Right lobe of liver (tissue), 6 donors: ENCODE measurements at regions not wholly inside any gene's neighbourhood (a gene's known extent, or its start where the extent isn't known, plus 50 kb on each side); places are given as distances from the start of the nearest gene placed in this dataset.

Experiments used
- ATAC-seq, 4 donors: fragments of 200-7000 bp; cut with Tn5 transposase; one replicate each; pipeline ENCODE4 v1.9.1; 2020; ENCODE audit warnings: mild to moderate bottlenecking in 4 of 4, moderate library complexity in 4 of 4
- DNase-seq, 3 donors: peaks; one replicate each; pipeline ENCODE4 v3.0.0-alpha.2; 2020
- H3K27ac ChIP-seq, 3 donors: fragments of 200-600 bp; one replicate each; pipeline ENCODE4 v1.8.0; 2022
- H3K27me3 ChIP-seq, 2 donors: fragments of 200-600 bp; one replicate each; pipeline ENCODE4 v1.8.0; 2022
- H3K36me3 ChIP-seq, 4 donors: fragments of 200-600 bp; sonication (generic) in 1 of 4; one replicate each; pipeline versions ENCODE4 v1.5.1 to v1.8.0; 2017 to 2022; ENCODE audit warnings: control low read depth in 1 of 4
- H3K4me1 ChIP-seq, 4 donors: fragments of 200-600 bp; sonication (generic) in 1 of 4; one replicate each; pipeline versions ENCODE4 v1.5.1 to v1.8.0; 2017 to 2022; ENCODE audit warnings: control low read depth in 1 of 4
- H3K4me3 ChIP-seq, 3 donors: fragments of 200-600 bp; one replicate each; pipeline ENCODE4 v1.8.0; 2022
- H3K9me3 ChIP-seq, 4 donors: fragments of 200-600 bp; sonication (generic) in 1 of 4; one replicate each; pipeline versions ENCODE4 v1.5.1 to v1.8.0; 2017 to 2022; ENCODE audit warnings: control low read depth in 1 of 4
- POLR2A ChIP-seq: fragments of 450-650 bp; IDR thresholded peaks from one replicate; pipeline ENCODE4 v1.6.1; 2017; ENCODE audit warnings: antibody characterized with exemption, mild to moderate bottlenecking
- WGBS: methylation state at CpG from one replicate; pipeline ENCODE4 v1.1.6; 2018; ENCODE audit warnings: low coverage, low lambda C conversion rate; ENCODE audit not compliant: insufficient coverage; ENCODE audit errors: missing lambda C conversion rate; 5-methylcytosine and 5-hydroxymethylcytosine counted together
- intact Hi-C, 2 donors: fragments of 100-400 bp; cut with DNase I; formaldehyde crosslinking; loops; one replicate each; pipeline versions ENCODE4 v1.11.2 to v1.14.1; 2022
- TF ChIP-seq, protein P1 (sequence below), 4 donors: fragments of 200-600 bp in 3 of 4; fragments of 450-650 bp in 1 of 4; IDR thresholded peaks; one replicate each; pipeline versions ENCODE4 v1.5.1 to v1.8.0; 2016 to 2022; ENCODE audit warnings: antibody characterized with exemption in 4 of 4, mild to moderate bottlenecking in 2 of 4
- donor health status: DM: no; HTN: yes; CAD: no.
- donor health status: DM: no; HTN: no; CAD: no.
- donor health status: DM: no; HTN: no; CAD: no.
- donor health status: DM: no; HTN: yes; CAD: no.
- donor health status: DM: no; HTN: yes; CAD: no.

GRCh38 chr1:104621221-104621620, 871.5 kb downstream of the AMY1C start:
- TF ChIP-seq, protein P1, sequence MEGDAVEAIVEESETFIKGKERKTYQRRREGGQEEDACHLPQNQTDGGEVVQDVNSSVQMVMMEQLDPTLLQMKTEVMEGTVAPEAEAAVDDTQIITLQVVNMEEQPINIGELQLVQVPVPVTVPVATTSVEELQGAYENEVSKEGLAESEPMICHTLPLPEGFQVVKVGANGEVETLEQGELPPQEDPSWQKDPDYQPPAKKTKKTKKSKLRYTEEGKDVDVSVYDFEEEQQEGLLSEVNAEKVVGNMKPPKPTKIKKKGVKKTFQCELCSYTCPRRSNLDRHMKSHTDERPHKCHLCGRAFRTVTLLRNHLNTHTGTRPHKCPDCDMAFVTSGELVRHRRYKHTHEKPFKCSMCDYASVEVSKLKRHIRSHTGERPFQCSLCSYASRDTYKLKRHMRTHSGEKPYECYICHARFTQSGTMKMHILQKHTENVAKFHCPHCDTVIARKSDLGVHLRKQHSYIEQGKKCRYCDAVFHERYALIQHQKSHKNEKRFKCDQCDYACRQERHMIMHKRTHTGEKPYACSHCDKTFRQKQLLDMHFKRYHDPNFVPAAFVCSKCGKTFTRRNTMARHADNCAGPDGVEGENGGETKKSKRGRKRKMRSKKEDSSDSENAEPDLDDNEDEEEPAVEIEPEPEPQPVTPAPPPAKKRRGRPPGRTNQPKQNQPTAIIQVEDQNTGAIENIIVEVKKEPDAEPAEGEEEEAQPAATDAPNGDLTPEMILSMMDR (IDR thresholded peaks at IDR 0.05) = no peak
- no peak for TF ChIP-seq POLR2A
- intact Hi-C loops = no loop called here

DNA sequence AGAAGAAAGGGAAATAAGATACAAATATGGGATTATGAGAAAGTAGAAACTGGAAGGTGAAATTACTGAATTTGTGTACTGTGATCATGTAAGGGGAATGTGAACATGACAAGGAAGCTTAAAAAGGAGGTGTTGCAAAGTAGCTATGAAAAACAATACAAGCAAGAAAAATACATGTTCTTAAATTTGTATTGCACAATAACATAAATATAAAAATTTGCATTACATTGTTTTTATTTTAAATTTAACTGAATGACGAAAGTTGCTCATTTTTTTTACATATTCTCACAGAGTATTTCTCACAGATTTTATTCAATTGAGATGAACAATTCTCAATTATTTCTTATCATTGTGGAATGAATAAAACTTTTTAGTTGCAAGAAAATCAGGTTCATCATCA, 874.8 kb downstream of the AMY1C start:
- DNase-seq (no peak), ATAC-seq (no peak)
- 29% methylated on average over 1 of the region's 1 CpG for WGBS
- no peaks in the 10 kb centered on the region for H3K27me3 ChIP-seq
- TF ChIP-seq POLR2A = no peak
- TF ChIP-seq, protein P1 (IDR thresholded peaks at IDR 0.05) = no peak
- H3K36me3 ChIP-seq = no peaks in the 10 kb centered on the region
- H3K9me3 ChIP-seq = no peaks in the 10 kb centered on the region
- intact Hi-C loops = no loop called here
- no peak overlapping the region for H3K4me3 ChIP-seq
- no peaks in the 10 kb centered on the region for H3K4me1 ChIP-seq
- H3K27ac ChIP-seq = no peak overlapping the region

More at GRCh38 chr1:104621221-104621620, 871.5 kb downstream of the AMY1C start:
- Histone ChIP-seq H3K4me3 (no peak overlapping the region), H3K4me1 (no peaks in the 10 kb centered on the region), H3K27me3 (no peaks in the 10 kb centered on the region), H3K36me3 (no peaks in the 10 kb centered on the region), H3K27ac (no peak overlapping the region), H3K9me3 (no peaks in the 10 kb centered on the region)
- no peak for ATAC-seq
- no peak for DNase-seq
- 55% methylated on average over 2 of the region's 2 CpGs for WGBS

DNA sequence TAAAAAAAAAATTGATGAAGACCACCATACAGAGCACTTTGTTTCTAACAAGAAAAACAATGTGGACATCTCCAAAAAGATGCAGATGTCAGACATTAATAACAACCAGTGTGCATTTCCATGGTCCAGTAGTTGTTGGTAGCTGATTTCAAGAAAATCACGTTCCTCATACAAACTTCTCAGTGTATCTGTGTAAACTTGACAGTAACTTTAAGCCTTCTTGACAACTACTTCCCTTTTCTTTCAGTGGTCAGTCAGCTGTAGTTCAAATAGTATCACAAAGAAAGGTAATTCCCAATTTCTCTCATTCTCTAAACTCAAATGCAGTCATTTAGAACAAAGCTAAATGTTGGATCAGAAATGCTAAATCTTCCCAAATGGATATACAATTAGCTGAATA, 879.9 kb downstream of the AMY1C start:
- no peak for DNase-seq
- TF ChIP-seq, protein P1 (IDR thresholded peaks at IDR 0.05) = no peak
- TF ChIP-seq POLR2A = no peak
- 9% methylated on average over 1 of the region's 1 CpG for WGBS
- Histone ChIP-seq H3K4me1 (no peaks in the 10 kb centered on the region), H3K9me3 (no peaks in the 10 kb centered on the region), H3K27me3 (no peaks in the 10 kb centered on the region), H3K27ac (no peak overlapping the region), H3K4me3 (no peak overlapping the region), H3K36me3 (no peaks in the 10 kb centered on the region)
- no peak for ATAC-seq
- intact Hi-C loops = no loop called here

GRCh38 chr1:104630567-104631149, 881.0 kb downstream of the AMY1C start:
- intact Hi-C loops = no loop called here
- ATAC-seq = no peak
- 38% methylated on average over 5 of the region's 5 CpGs for WGBS
- Histone ChIP-seq H3K36me3 (no peaks in the 10 kb centered on the region), H3K27ac (no peak overlapping the region), H3K9me3 (no peaks in the 10 kb centered on the region), H3K4me3 (no peak overlapping the region), H3K4me1 (no peaks in the 10 kb centered on the region), H3K27me3 (no peaks in the 10 kb centered on the region)
- no peak for DNase-seq
- TF ChIP-seq, protein P1 (IDR thresholded peaks at IDR 0.05) = no peak
- TF ChIP-seq POLR2A = no peak

DNA sequence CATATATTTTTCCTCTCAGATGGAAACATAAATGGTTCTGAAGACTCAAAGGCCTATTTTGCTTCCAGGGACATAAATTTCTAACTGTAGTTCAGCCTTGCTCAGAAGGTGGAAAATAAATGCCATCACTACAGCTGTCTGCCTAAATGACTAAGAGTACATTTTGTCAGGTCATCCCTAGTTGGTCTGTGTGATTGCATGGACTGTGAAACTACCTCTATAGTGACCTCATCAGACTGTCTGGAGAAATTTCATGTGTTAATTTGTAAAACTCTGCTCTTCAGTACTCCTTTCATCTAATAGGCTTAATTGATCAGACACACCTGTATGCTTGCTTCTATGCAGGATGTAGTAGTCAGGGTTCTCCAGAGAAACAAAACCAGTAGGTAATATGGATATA, 886.9 kb downstream of the AMY1C start:
- Histone ChIP-seq H3K27me3 (no peaks in the 10 kb centered on the region), H3K4me3 (no peak overlapping the region), H3K27ac (no peak overlapping the region), H3K36me3 (no peaks in the 10 kb centered on the region), H3K9me3 (no peaks in the 10 kb centered on the region), H3K4me1 (no peaks in the 10 kb centered on the region)
- DNase-seq (no peak), ATAC-seq (peak in 1 of 4 donors; percentile 18)
- intact Hi-C loops = no loop called here
- TF ChIP-seq POLR2A = no peak
- TF ChIP-seq, protein P1 (IDR thresholded peaks at IDR 0.05) = no peak
